GM23338 (cell line): ENCODE measurements at regions not wholly inside any gene's neighbourhood (a gene's known extent, or its start where the extent isn't known, plus 50 kb on each side); places are given as distances from the start of the nearest gene placed in this dataset.

ENCODE experiments used
- CREB1 ChIP-seq: fragments of 250-450 bp; sonication (Bioruptor Pico); IDR thresholded peaks from 2 replicates; pipeline ENCODE4 v1.5.0; 2020; ENCODE audit warnings: low read depth, mild to moderate bottlenecking, moderate library complexity
- CTCF ChIP-seq, 2 experiments: fragments of 200-600 bp in 1 of 2; sonication (generic) in 1 of 2; conservative IDR thresholded peaks; 2 replicates each; pipeline versions ENCODE4 v1.5.1 to v1.6.1; 2016 to 2017; ENCODE audit warnings: antibody characterized with exemption in 2 of 2, low read depth in 2 of 2, mild to moderate bottlenecking in 2 of 2, moderate library complexity in 1 of 2
- EZH2 ChIP-seq: fragments of 200-600 bp; sonication (generic); IDR thresholded peaks from one replicate; pipeline ENCODE4 v1.8.0; 2017; ENCODE audit warnings: antibody characterized with exemption, mild to moderate bottlenecking, low read depth; ENCODE audit not compliant: unreplicated experiment
- EZH2phosphoT487 ChIP-seq: fragments of 200-600 bp; sonication (generic); IDR thresholded peaks from one replicate; pipeline ENCODE4 v1.8.1; 2018; ENCODE audit warnings: antibody characterized with exemption; ENCODE audit not compliant: unreplicated experiment
- POLR2AphosphoS5 ChIP-seq: IDR thresholded peaks from 2 replicates; pipeline ENCODE4 v1.6.1; 2016; ENCODE audit warnings: antibody characterized with exemption, low read depth
- REST ChIP-seq: IDR thresholded peaks from one replicate; pipeline ENCODE4 v1.6.1; 2018; ENCODE audit warnings: antibody characterized with exemption; ENCODE audit not compliant: unreplicated experiment
- ZNF331 ChIP-seq: fragments of 250-450 bp; sonication (Bioruptor Pico); IDR thresholded peaks from 2 replicates; pipeline ENCODE4 v1.5.0; 2020; ENCODE audit warnings: low read depth, mild to moderate bottlenecking, moderate library complexity
- TF ChIP-seq, protein P1 (sequence below): IDR thresholded peaks from 2 replicates; pipeline ENCODE4 v1.6.1; 2016; ENCODE audit warnings: antibody characterized with exemption

DNA sequence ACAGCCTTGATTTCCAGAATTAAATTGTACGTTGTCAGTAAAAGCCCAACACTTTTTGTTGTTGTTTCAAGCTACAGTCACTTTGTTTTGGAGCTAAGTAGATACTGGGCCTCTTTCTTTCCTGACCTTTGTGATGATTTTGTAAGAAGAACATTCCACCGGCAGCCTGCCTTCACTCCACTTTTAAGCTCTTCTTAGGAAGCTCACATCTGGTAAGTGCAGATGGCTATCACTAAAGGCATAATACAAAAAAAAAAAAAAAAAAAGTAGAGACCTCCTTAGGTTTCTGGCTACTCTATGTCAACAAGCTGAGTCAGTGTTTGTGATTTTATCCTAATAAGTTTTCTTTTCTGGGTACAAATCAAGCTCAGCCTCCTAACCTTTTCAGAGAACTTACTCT, 1922.1 kb upstream of the WWC1 start:
- no peak for TF ChIP-seq POLR2AphosphoS5
- TF ChIP-seq CREB1 (CRISPR knock-in tag), result no peak
- no peak for TF ChIP-seq CTCF (conservative IDR thresholded peaks at IDR 0.05; ENCODE audit: low read depth in 2 of 2)
- no peak for TF ChIP-seq EZH2
- TF ChIP-seq EZH2phosphoT487, result no peak
- TF ChIP-seq ZNF331 (CRISPR knock-in tag), result no peak
- no peak for TF ChIP-seq REST
- TF ChIP-seq, protein P1, sequence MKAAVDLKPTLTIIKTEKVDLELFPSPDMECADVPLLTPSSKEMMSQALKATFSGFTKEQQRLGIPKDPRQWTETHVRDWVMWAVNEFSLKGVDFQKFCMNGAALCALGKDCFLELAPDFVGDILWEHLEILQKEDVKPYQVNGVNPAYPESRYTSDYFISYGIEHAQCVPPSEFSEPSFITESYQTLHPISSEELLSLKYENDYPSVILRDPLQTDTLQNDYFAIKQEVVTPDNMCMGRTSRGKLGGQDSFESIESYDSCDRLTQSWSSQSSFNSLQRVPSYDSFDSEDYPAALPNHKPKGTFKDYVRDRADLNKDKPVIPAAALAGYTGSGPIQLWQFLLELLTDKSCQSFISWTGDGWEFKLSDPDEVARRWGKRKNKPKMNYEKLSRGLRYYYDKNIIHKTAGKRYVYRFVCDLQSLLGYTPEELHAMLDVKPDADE, result no peak
